Testis (tissue), 2 donors: ENCODE measurements at regions not wholly inside any gene's neighbourhood (a gene's known extent, or its start where the extent isn't known, plus 50 kb on each side); places are given as distances from the start of the nearest gene placed in this dataset.

Experiments
- CTCF ChIP-seq, 3 experiments: fragments of 450-650 bp in 2 of 3; fragments of 200-600 bp in 1 of 3; sonication (generic) in 1 of 3; IDR thresholded peaks; one replicate each; pipeline ENCODE4 v1.5.1; 2016 to 2019; ENCODE audit warnings: antibody characterized with exemption in 3 of 3, mild to moderate bottlenecking in 2 of 3, moderate library complexity in 1 of 3
- POLR2A ChIP-seq: fragments of 450-650 bp; IDR thresholded peaks from one replicate; pipeline ENCODE4 v1.6.1; 2017; ENCODE audit warnings: antibody characterized with exemption, mild to moderate bottlenecking, moderate library complexity

GRCh38 chr12:60714141-60714900 is 1118.5 kb downstream of the SLC16A7 start:
- no peak for TF ChIP-seq CTCF (IDR thresholded peaks at IDR 0.05)
- no peak for TF ChIP-seq POLR2A
